ENCODE measurements at regions not wholly inside any gene's neighbourhood (a gene's known extent, or its start where the extent isn't known, plus 50 kb on each side); places are given as distances from the start of the nearest gene placed in this dataset.

GRCh38 chr6:132147530-132148011 lies 196.4 kb upstream of the CCN2 start:
- Histone ChIP-seq H3K9ac (ENCODE audit: low read depth in 1 of 2, low read length in 2 of 2) (no peak overlapping the region), H3K4me1 (ENCODE audit: control insufficient read depth in 2 of 2, insufficient read depth in 2 of 2, low read length in 2 of 2) (no peaks in the 10 kb centered on the region), H3K36me3 (ENCODE audit: control insufficient read depth in 2 of 2, insufficient read depth in 2 of 2, low read length in 2 of 2) (no peaks in the 10 kb centered on the region), H3K4me3 (ENCODE audit: low read length in 2 of 2) (no peak overlapping the region), H3K9me3 (ENCODE audit: control insufficient read depth in 2 of 2, low read length in 2 of 2) (no peaks in the 10 kb centered on the region), H3K27ac (ENCODE audit: low read depth in 2 of 2, low read length in 2 of 2) (peak overlapping the region; percentile 10 to 32), H3K27me3 (ENCODE audit: control insufficient read depth in 2 of 2, insufficient read depth in 2 of 2, low read length in 2 of 2) (no peaks in the 10 kb centered on the region)

GRCh38 chr6:132144456-132144855 lies 193.3 kb upstream of the CCN2 start:
- Histone ChIP-seq H3K4me1 (ENCODE audit: control insufficient read depth in 2 of 2, insufficient read depth in 2 of 2, low read length in 2 of 2) (no peaks in the 10 kb centered on the region), H3K9me3 (ENCODE audit: control insufficient read depth in 2 of 2, low read length in 2 of 2) (no peaks in the 10 kb centered on the region), H3K9ac (ENCODE audit: low read depth in 1 of 2, low read length in 2 of 2) (no peak overlapping the region), H3K36me3 (ENCODE audit: control insufficient read depth in 2 of 2, insufficient read depth in 2 of 2, low read length in 2 of 2) (no peaks in the 10 kb centered on the region), H3K27ac (ENCODE audit: low read depth in 2 of 2, low read length in 2 of 2) (no peak overlapping the region), H3K27me3 (ENCODE audit: control insufficient read depth in 2 of 2, insufficient read depth in 2 of 2, low read length in 2 of 2) (no peaks in the 10 kb centered on the region), H3K4me3 (ENCODE audit: low read length in 2 of 2) (no peak overlapping the region)

GRCh38 chr6:132143258-132143657 lies 192.1 kb upstream of the CCN2 start:
- Histone ChIP-seq H3K4me1 (ENCODE audit: control insufficient read depth in 2 of 2, insufficient read depth in 2 of 2, low read length in 2 of 2) (no peaks in the 10 kb centered on the region), H3K4me3 (ENCODE audit: low read length in 2 of 2) (no peak overlapping the region), H3K9ac (ENCODE audit: low read depth in 1 of 2, low read length in 2 of 2) (no peak overlapping the region), H3K27me3 (ENCODE audit: control insufficient read depth in 2 of 2, insufficient read depth in 2 of 2, low read length in 2 of 2) (no peaks in the 10 kb centered on the region), H3K27ac (ENCODE audit: low read depth in 2 of 2, low read length in 2 of 2) (no peak overlapping the region), H3K36me3 (ENCODE audit: control insufficient read depth in 2 of 2, insufficient read depth in 2 of 2, low read length in 2 of 2) (no peaks in the 10 kb centered on the region), H3K9me3 (ENCODE audit: control insufficient read depth in 2 of 2, low read length in 2 of 2) (no peaks in the 10 kb centered on the region)

- no peaks in the 10 kb centered on the region for H3K4me1 ChIP-seq (ENCODE audit: control insufficient read depth in 2 of 2, insufficient read depth in 2 of 2, low read length in 2 of 2)
- H3K27ac ChIP-seq (ENCODE audit: low read depth in 2 of 2, low read length in 2 of 2): no peak overlapping the region
- no peaks in the 10 kb centered on the region for H3K27me3 ChIP-seq (ENCODE audit: control insufficient read depth in 2 of 2, insufficient read depth in 2 of 2, low read length in 2 of 2)
- no peak overlapping the region for H3K4me3 ChIP-seq (ENCODE audit: low read length in 2 of 2)
- H3K9me3 ChIP-seq (ENCODE audit: control insufficient read depth in 2 of 2, low read length in 2 of 2): no peaks in the 10 kb centered on the region
- no peaks in the 10 kb centered on the region for H3K36me3 ChIP-seq (ENCODE audit: control insufficient read depth in 2 of 2, insufficient read depth in 2 of 2, low read length in 2 of 2)
- H3K9ac ChIP-seq (ENCODE audit: low read depth in 1 of 2, low read length in 2 of 2): no peak overlapping the region
These were observed 191.6 kb upstream of the CCN2 start for GRCh38 chr6:132142768-132143167.

GRCh38 chr6:132142308-132142707 lies 191.1 kb upstream of the CCN2 start:
- H3K27ac ChIP-seq (ENCODE audit: low read depth in 2 of 2, low read length in 2 of 2): no peak overlapping the region
- no peaks in the 10 kb centered on the region for H3K9me3 ChIP-seq (ENCODE audit: control insufficient read depth in 2 of 2, low read length in 2 of 2)
- H3K27me3 ChIP-seq (ENCODE audit: control insufficient read depth in 2 of 2, insufficient read depth in 2 of 2, low read length in 2 of 2): no peaks in the 10 kb centered on the region
- H3K4me3 ChIP-seq (ENCODE audit: low read length in 2 of 2): no peak overlapping the region
- no peaks in the 10 kb centered on the region for H3K4me1 ChIP-seq (ENCODE audit: control insufficient read depth in 2 of 2, insufficient read depth in 2 of 2, low read length in 2 of 2)
- H3K9ac ChIP-seq (ENCODE audit: low read depth in 1 of 2, low read length in 2 of 2): no peak overlapping the region
- H3K36me3 ChIP-seq (ENCODE audit: control insufficient read depth in 2 of 2, insufficient read depth in 2 of 2, low read length in 2 of 2): no peaks in the 10 kb centered on the region

GRCh38 chr6:132140189-132140588 lies 189.0 kb upstream of the CCN2 start:
- Histone ChIP-seq H3K4me3 (ENCODE audit: low read length in 2 of 2) (no peak overlapping the region), H3K9me3 (ENCODE audit: control insufficient read depth in 2 of 2, low read length in 2 of 2) (no peaks in the 10 kb centered on the region), H3K36me3 (ENCODE audit: control insufficient read depth in 2 of 2, insufficient read depth in 2 of 2, low read length in 2 of 2) (no peaks in the 10 kb centered on the region), H3K27ac (ENCODE audit: low read depth in 2 of 2, low read length in 2 of 2) (no peak overlapping the region), H3K27me3 (ENCODE audit: control insufficient read depth in 2 of 2, insufficient read depth in 2 of 2, low read length in 2 of 2) (no peaks in the 10 kb centered on the region), H3K4me1 (ENCODE audit: control insufficient read depth in 2 of 2, insufficient read depth in 2 of 2, low read length in 2 of 2) (no peaks in the 10 kb centered on the region), H3K9ac (ENCODE audit: low read depth in 1 of 2, low read length in 2 of 2) (no peak overlapping the region)

- Histone ChIP-seq H3K9ac (ENCODE audit: low read depth in 1 of 2, low read length in 2 of 2) (no peak overlapping the region), H3K4me3 (ENCODE audit: low read length in 2 of 2) (no peak overlapping the region), H3K9me3 (ENCODE audit: control insufficient read depth in 2 of 2, low read length in 2 of 2) (no peaks in the 10 kb centered on the region), H3K4me1 (ENCODE audit: control insufficient read depth in 2 of 2, insufficient read depth in 2 of 2, low read length in 2 of 2) (no peaks in the 10 kb centered on the region), H3K36me3 (ENCODE audit: control insufficient read depth in 2 of 2, insufficient read depth in 2 of 2, low read length in 2 of 2) (no peaks in the 10 kb centered on the region), H3K27ac (ENCODE audit: low read depth in 2 of 2, low read length in 2 of 2) (no peak overlapping the region), H3K27me3 (ENCODE audit: control insufficient read depth in 2 of 2, insufficient read depth in 2 of 2, low read length in 2 of 2) (no peaks in the 10 kb centered on the region)
These were observed 188.4 kb upstream of the CCN2 start for GRCh38 chr6:132139611-132140010.

GRCh38 chr6:132136981-132137380 lies 185.8 kb upstream of the CCN2 start:
- Histone ChIP-seq H3K36me3 (ENCODE audit: control insufficient read depth in 2 of 2, insufficient read depth in 2 of 2, low read length in 2 of 2) (no peaks in the 10 kb centered on the region), H3K9me3 (ENCODE audit: control insufficient read depth in 2 of 2, low read length in 2 of 2) (no peaks in the 10 kb centered on the region), H3K4me3 (ENCODE audit: low read length in 2 of 2) (no peak overlapping the region), H3K27me3 (ENCODE audit: control insufficient read depth in 2 of 2, insufficient read depth in 2 of 2, low read length in 2 of 2) (no peaks in the 10 kb centered on the region), H3K27ac (ENCODE audit: low read depth in 2 of 2, low read length in 2 of 2) (no peak overlapping the region), H3K9ac (ENCODE audit: low read depth in 1 of 2, low read length in 2 of 2) (no peak overlapping the region), H3K4me1 (ENCODE audit: control insufficient read depth in 2 of 2, insufficient read depth in 2 of 2, low read length in 2 of 2) (no peaks in the 10 kb centered on the region)

- peaks cover 0 to 4% of the 10 kb centered on the region in 2 donors for H3K4me1 ChIP-seq (ENCODE audit: control insufficient read depth in 2 of 2, insufficient read depth in 2 of 2, low read length in 2 of 2)
- H3K4me3 ChIP-seq (ENCODE audit: low read length in 2 of 2): no peak overlapping the region
- H3K9ac ChIP-seq (ENCODE audit: low read depth in 1 of 2, low read length in 2 of 2): no peak overlapping the region
- no peaks in the 10 kb centered on the region for H3K36me3 ChIP-seq (ENCODE audit: control insufficient read depth in 2 of 2, insufficient read depth in 2 of 2, low read length in 2 of 2)
- no peaks in the 10 kb centered on the region for H3K27me3 ChIP-seq (ENCODE audit: control insufficient read depth in 2 of 2, insufficient read depth in 2 of 2, low read length in 2 of 2)
- H3K27ac ChIP-seq (ENCODE audit: low read depth in 2 of 2, low read length in 2 of 2): no peak overlapping the region
- no peaks in the 10 kb centered on the region for H3K9me3 ChIP-seq (ENCODE audit: control insufficient read depth in 2 of 2, low read length in 2 of 2)
These were observed 184.2 kb upstream of the CCN2 start for GRCh38 chr6:132135409-132135808.

- H3K9ac ChIP-seq (ENCODE audit: low read depth in 1 of 2, low read length in 2 of 2): no peak overlapping the region
- no peaks in the 10 kb centered on the region for H3K36me3 ChIP-seq (ENCODE audit: control insufficient read depth in 2 of 2, insufficient read depth in 2 of 2, low read length in 2 of 2)
- no peak overlapping the region for H3K4me3 ChIP-seq (ENCODE audit: low read length in 2 of 2)
- H3K4me1 ChIP-seq (ENCODE audit: control insufficient read depth in 2 of 2, insufficient read depth in 2 of 2, low read length in 2 of 2): peaks cover 0 to 4% of the 10 kb centered on the region in 2 donors
- H3K27me3 ChIP-seq (ENCODE audit: control insufficient read depth in 2 of 2, insufficient read depth in 2 of 2, low read length in 2 of 2): no peaks in the 10 kb centered on the region
- H3K9me3 ChIP-seq (ENCODE audit: control insufficient read depth in 2 of 2, low read length in 2 of 2): no peaks in the 10 kb centered on the region
- peak overlapping the region; percentile 72 to 82 for H3K27ac ChIP-seq (ENCODE audit: low read depth in 2 of 2, low read length in 2 of 2)
These were observed 182.7 kb upstream of the CCN2 start for GRCh38 chr6:132133736-132134445.

Data from mucosa of rectum (tissue), 2 donors.